K562 (cell line): ENCODE measurements at regions not wholly inside any gene's neighbourhood (a gene's known extent, or its start where the extent isn't known, plus 50 kb on each side); places are given as distances from the start of the nearest gene placed in this dataset.

Experiments used
- ATAC-seq: fragments of 200-7000 bp; cut with Tn5 transposase; 3 replicates; pipeline ENCODE4 v1.9.1; 2020; ENCODE audit warnings: moderate library complexity
- BruUV-seq: library from RNA; stranded (reverse); fragments of 400-500 nt; replicated peaks from 2 replicates; lab custom pipeline; 2021; lab: Mats Ljungman, UMichigan
- CTCF ChIA-PET: fragments of 300-600 bp; formaldehyde crosslinking; extraction: SDS; loops from one replicate; lab custom pipeline; 2021; ENCODE audit warnings: low intra/inter-chr PET ratio; lab: Yijun Ruan, JAX
- POLR2A ChIA-PET: fragments of 300-600, 350-650 bp; sonication (Branson Sonifier 250); formaldehyde crosslinking; extraction: SDS; loops from one replicate; lab custom pipeline; 2021; ENCODE audit warnings: antibody characterized with exemption, inconsistent platforms; lab: Yijun Ruan, JAX
- DNase-seq, 4 experiments: peaks; one replicate each; pipeline versions ENCODE4 v3.0.0 to v3.0.0-alpha.2; 2011 to 2018; ENCODE audit warnings: low spot score in 3 of 4, mixed read lengths in 3 of 4; ENCODE audit errors: extremely low read depth in 1 of 4
- FAIRE-seq: peaks from 2 replicates; lab custom pipeline; 2011; peaks lifted over from hg19 to GRCh38; lab: Jason Lieb, UNC
- H2AFZ ChIP-seq: 2 replicates; pipeline ENCODE4 v1.6.0; 2011; ENCODE audit warnings: low read depth, low read length, control low read depth, inconsistent platforms
- H3K27ac ChIP-seq: fragments of 200-600 bp; 3 replicates; pipeline ENCODE4 v1.8.0; 2011; ENCODE audit warnings: low read depth, mild to moderate bottlenecking, control low read depth, inconsistent platforms, low read length, moderate library complexity, mixed read lengths; ENCODE audit errors: extremely low read depth
- H3K27me3 ChIP-seq, 2 experiments: fragments of 300-600 bp in 1 of 2; 2 replicates in 1 of 2; 3 replicates in 1 of 2; pipeline versions ENCODE4 v1.6.0 to v1.8.0; 2011; ENCODE audit warnings: inconsistent platforms in 2 of 2, low read length in 2 of 2, mild to moderate bottlenecking in 1 of 2, mixed read lengths in 1 of 2, moderate library complexity in 1 of 2; ENCODE audit not compliant: control insufficient read depth in 2 of 2, insufficient read depth in 2 of 2
- H3K36me3 ChIP-seq: fragments of 300-600 bp; 3 replicates; pipeline ENCODE4 v1.8.0; 2011; ENCODE audit warnings: mild to moderate bottlenecking, low read length, inconsistent platforms; ENCODE audit not compliant: control insufficient read depth, insufficient read depth
- H3K4me1 ChIP-seq, 2 experiments: fragments of 200-600 bp in 1 of 2; replicated peaks in 1 of 2; 2 replicates in 1 of 2; 3 replicates in 1 of 2; pipeline versions ENCODE4 v1.5.1 to v1.8.0; 2011; ENCODE audit warnings: inconsistent platforms in 2 of 2, low read length in 2 of 2, mild to moderate bottlenecking in 1 of 2, mixed read lengths in 1 of 2, moderate library complexity in 1 of 2; ENCODE audit not compliant: control insufficient read depth in 2 of 2, insufficient read depth in 2 of 2
- H3K4me2 ChIP-seq: 2 replicates; pipeline ENCODE4 v1.6.1; 2011; ENCODE audit warnings: low read length, control low read depth, inconsistent platforms, mixed read lengths; ENCODE audit not compliant: insufficient read depth
- H3K4me3 ChIP-seq: fragments of 200-600 bp; sonication (generic), shearing (Covaris generic); 2 replicates; pipeline ENCODE4 v1.5.1; 2016; ENCODE audit warnings: control low read depth, inconsistent platforms
- H3K79me2 ChIP-seq: fragments of 200-600 bp; 3 replicates; pipeline ENCODE4 v1.8.0; 2011; ENCODE audit warnings: low read length, inconsistent platforms; ENCODE audit not compliant: control insufficient read depth, insufficient read depth
- H3K9ac ChIP-seq, 2 experiments: 2 replicates each; pipeline versions ENCODE4 v1.6.0 to v1.6.1; 2011; ENCODE audit warnings: low read depth in 2 of 2, low read length in 2 of 2, control low read depth in 1 of 2, inconsistent platforms in 1 of 2, mild to moderate bottlenecking in 1 of 2, mixed read lengths in 1 of 2; ENCODE audit not compliant: insufficient read depth in 1 of 2
- H3K9me1 ChIP-seq: one replicate; pipeline ENCODE4 v1.6.0; 2011; ENCODE audit warnings: inconsistent platforms, mild to moderate bottlenecking, low read length, moderate library complexity; ENCODE audit not compliant: control insufficient read depth, insufficient read depth
- H3K9me3 ChIP-seq: replicated peaks from 2 replicates; pipeline ENCODE4 v1.5.1; 2011; ENCODE audit warnings: low read depth, low read length, inconsistent platforms; ENCODE audit not compliant: control insufficient read depth, insufficient read depth
- H4K20me1 ChIP-seq: replicated peaks from 2 replicates; pipeline ENCODE4 v1.6.1; 2011; ENCODE audit warnings: low read length, inconsistent platforms, mixed read lengths; ENCODE audit not compliant: control insufficient read depth, insufficient read depth
- ARHGAP35 ChIP-seq: fragments of 450-650 bp; IDR thresholded peaks from 2 replicates; pipeline ENCODE4 v1.6.1; 2018; ENCODE audit not compliant: partially characterized antibody
- ASH1L ChIP-seq: fragments of 450-650 bp; IDR thresholded peaks from 2 replicates; pipeline ENCODE4 v1.6.1; 2018; ENCODE audit warnings: borderline replicate concordance, mild to moderate bottlenecking, low read depth; ENCODE audit not compliant: partially characterized antibody
- BCL6 ChIP-seq: fragments of 250-450 bp; sonication (Bioruptor Pico); IDR thresholded peaks from 2 replicates; pipeline ENCODE4 v1.4.0; 2020
- CXXC5 ChIP-seq: fragments of 250-450 bp; sonication (Bioruptor Pico); IDR thresholded peaks from 2 replicates; pipeline ENCODE4 v1.8.0; 2022; ENCODE audit warnings: inconsistent platforms, mild to moderate bottlenecking, moderate library complexity
- DDX20 ChIP-seq: fragments of 450-650 bp; IDR thresholded peaks from 2 replicates; pipeline ENCODE4 v1.6.1; 2016; ENCODE audit warnings: missing genetic modification characterization, low read depth, mild to moderate bottlenecking, missing compliant biosample characterization, moderate library complexity
- FOXP1 ChIP-seq: sonication (generic); formaldehyde crosslinking; IDR thresholded peaks from 2 replicates; pipeline ENCODE4 v1.8.0; 2022; ENCODE audit warnings: mild to moderate bottlenecking, missing genetic modification reagents
- GTF2F1 ChIP-seq: IDR thresholded peaks from 2 replicates; pipeline ENCODE4 v1.6.1; 2011; ENCODE audit warnings: low read depth, low read length, improper control_type of control experiment
- HDAC8 ChIP-seq: fragments of 450-650 bp; IDR thresholded peaks from 2 replicates; pipeline ENCODE4 v1.6.1; 2016; ENCODE audit warnings: mild to moderate bottlenecking, missing genetic modification characterization, moderate library complexity, missing compliant biosample characterization
- HMBOX1 ChIP-seq: sonication (generic); IDR thresholded peaks from 2 replicates; pipeline ENCODE4 v1.6.1; 2016
- HOMEZ ChIP-seq: fragments of 250-450 bp; sonication (Bioruptor Pico); IDR thresholded peaks from 2 replicates; pipeline ENCODE4 v1.4.0; 2020; ENCODE audit warnings: mild to moderate bottlenecking, moderate library complexity
- ILF3 ChIP-seq: fragments of 450-650 bp; IDR thresholded peaks from 2 replicates; pipeline ENCODE4 v1.6.1; 2018; ENCODE audit warnings: antibody characterized with exemption, mild to moderate bottlenecking, moderate library complexity, borderline replicate concordance
- NCOA1 ChIP-seq: fragments of 450-650 bp; IDR thresholded peaks from 2 replicates; pipeline ENCODE4 v1.6.1; 2016; ENCODE audit warnings: low read depth
- NCOA6 ChIP-seq: fragments of 450-650 bp; IDR thresholded peaks from 2 replicates; pipeline ENCODE4 v1.6.1; 2017; ENCODE audit warnings: mild to moderate bottlenecking
- NR3C1 ChIP-seq: sonication (generic); formaldehyde crosslinking; IDR thresholded peaks from 2 replicates; pipeline ENCODE4 v1.8.1; 2022; ENCODE audit warnings: missing genetic modification reagents
- TCFL5 ChIP-seq: fragments of 250-450 bp; sonication (Bioruptor Pico); conservative IDR thresholded peaks from 2 replicates; pipeline ENCODE4 v1.6.1; 2021; ENCODE audit warnings: mild to moderate bottlenecking, moderate library complexity, matching md5 sums
- ZNF507 ChIP-seq: conservative IDR thresholded peaks from 2 replicates; pipeline ENCODE4 v1.6.1; 2017; ENCODE audit warnings: missing genetic modification characterization, missing compliant biosample characterization
- ZNF583 ChIP-seq: fragments of 250-450 bp; sonication (Bioruptor Pico); IDR thresholded peaks from 2 replicates; pipeline ENCODE4 v1.4.0; 2020
- WGBS: fragments of 100-300 bp; shearing (Covaris generic); methylation state at CpG from one replicate; pipeline ENCODE4 v1.1.6; 2016; ENCODE audit warnings: low coverage, mixed read lengths; ENCODE audit not compliant: insufficient coverage; ENCODE audit errors: missing lambda C conversion rate; 5-methylcytosine and 5-hydroxymethylcytosine counted together
- in situ Hi-C: fragments of 300-500 bp; cut with MboI; formaldehyde crosslinking; loops from 4 replicates; pipeline ENCODE4 v1.15.0; 2018; ENCODE audit warnings: inconsistent platforms, mixed read lengths
- intact Hi-C: fragments of 100-400 bp; cut with micrococcal nuclease; formaldehyde crosslinking; loops from 2 replicates; pipeline ENCODE4 v1.14.2; 2022
- TF ChIP-seq, protein P1 (sequence below): fragments of 250-450 bp; sonication (Bioruptor Pico); IDR thresholded peaks from 2 replicates; pipeline ENCODE4 v1.5.1; 2021; ENCODE audit warnings: mild to moderate bottlenecking
- TF ChIP-seq, protein P2 (sequence below): sonication (generic); formaldehyde crosslinking; IDR thresholded peaks from 2 replicates; pipeline ENCODE4 v1.8.1; 2022; ENCODE audit warnings: missing genetic modification reagents

GRCh38 chr5:12017007-12017406 is 112.8 kb upstream of the CTNND2 start:
- no peaks in the 10 kb centered on the region for H3K36me3 ChIP-seq
- no peak for DNase-seq
- H3K27me3 ChIP-seq = no peaks in the 10 kb centered on the region
- no peaks in the 10 kb centered on the region for H3K4me1 ChIP-seq
- ChIA-PET CTCF (no interaction called here), POLR2A (interaction anchor here (1.0 kb wide), 1 partner anchor 16 kb away, joined by 3 read pairs; no protein-coding TSS in a partner anchor)
- no peak overlapping the region for H3K4me3 ChIP-seq
- H4K20me1 ChIP-seq = no peaks in the 10 kb centered on the region
- 3% methylated on average over 10 of the region's 10 CpGs for WGBS
- intact Hi-C loops = no loop called here
- H3K9me3 ChIP-seq = no peaks in the 10 kb centered on the region; the same call in none of the 2 replicates
- H3K79me2 ChIP-seq = no peaks in the 10 kb centered on the region
- no peak for FAIRE-seq
- no peak for TF ChIP-seq HMBOX1
- no peak for TF ChIP-seq ZNF583 (CRISPR knock-in tag)
- TF ChIP-seq ARHGAP35 = no peak
- TF ChIP-seq CXXC5 (CRISPR knock-in tag) = no peak
- no peak for TF ChIP-seq ZNF507
- TF ChIP-seq NR3C1 (CRISPR knock-in tag) = no peak
- no peak for TF ChIP-seq FOXP1 (CRISPR knock-in tag)
- no peak for TF ChIP-seq NCOA6
- no peak for TF ChIP-seq BCL6 (CRISPR knock-in tag)
- no peak for TF ChIP-seq HOMEZ (CRISPR knock-in tag)
- TF ChIP-seq NCOA1 = no peak
- no peak for TF ChIP-seq ASH1L
- TF ChIP-seq, protein P1, sequence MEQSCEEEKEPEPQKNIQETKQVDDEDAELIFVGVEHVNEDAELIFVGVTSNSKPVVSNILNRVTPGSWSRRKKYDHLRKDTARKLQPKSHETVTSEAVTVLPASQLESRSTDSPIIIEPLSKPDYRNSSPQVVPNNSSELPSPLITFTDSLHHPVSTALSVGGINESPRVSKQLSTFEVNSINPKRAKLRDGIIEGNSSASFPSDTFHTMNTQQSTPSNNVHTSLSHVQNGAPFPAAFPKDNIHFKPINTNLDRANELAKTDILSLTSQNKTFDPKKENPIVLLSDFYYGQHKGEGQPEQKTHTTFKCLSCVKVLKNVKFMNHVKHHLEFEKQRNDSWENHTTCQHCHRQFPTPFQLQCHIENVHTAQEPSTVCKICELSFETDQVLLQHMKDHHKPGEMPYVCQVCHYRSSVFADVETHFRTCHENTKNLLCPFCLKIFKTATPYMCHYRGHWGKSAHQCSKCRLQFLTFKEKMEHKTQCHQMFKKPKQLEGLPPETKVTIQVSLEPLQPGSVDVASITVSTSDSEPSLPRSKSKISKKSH (CRISPR knock-in tag) = no peak
- TF ChIP-seq GTF2F1 = no peak
- TF ChIP-seq DDX20 = no peak
- no peak for TF ChIP-seq HDAC8 (tag)
- no peak for TF ChIP-seq ILF3
- no peak for TF ChIP-seq TCFL5
- TF ChIP-seq, protein P2, sequence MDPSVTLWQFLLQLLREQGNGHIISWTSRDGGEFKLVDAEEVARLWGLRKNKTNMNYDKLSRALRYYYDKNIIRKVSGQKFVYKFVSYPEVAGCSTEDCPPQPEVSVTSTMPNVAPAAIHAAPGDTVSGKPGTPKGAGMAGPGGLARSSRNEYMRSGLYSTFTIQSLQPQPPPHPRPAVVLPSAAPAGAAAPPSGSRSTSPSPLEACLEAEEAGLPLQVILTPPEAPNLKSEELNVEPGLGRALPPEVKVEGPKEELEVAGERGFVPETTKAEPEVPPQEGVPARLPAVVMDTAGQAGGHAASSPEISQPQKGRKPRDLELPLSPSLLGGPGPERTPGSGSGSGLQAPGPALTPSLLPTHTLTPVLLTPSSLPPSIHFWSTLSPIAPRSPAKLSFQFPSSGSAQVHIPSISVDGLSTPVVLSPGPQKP (CRISPR knock-in tag) = no peak
- H3K4me2 ChIP-seq = no peak overlapping the region
- ATAC-seq = no peak
- in situ Hi-C loops = no loop called here
- no peak overlapping the region for H3K27ac ChIP-seq
- no peaks in the 10 kb centered on the region for H3K9me1 ChIP-seq
- no peak overlapping the region for H2AFZ ChIP-seq
- no TSS peak for BruUV-seq
- no peak overlapping the region for H3K9ac ChIP-seq
